K562 (cell line): ENCODE measurements at regions not wholly inside any gene's neighbourhood (a gene's known extent, or its start where the extent isn't known, plus 50 kb on each side); places are given as distances from the start of the nearest gene placed in this dataset.

Experiments
- ATAC-seq: fragments of 200-7000 bp; cut with Tn5 transposase; 3 replicates; pipeline ENCODE4 v1.9.1; 2020; ENCODE audit warnings: moderate library complexity
- BruUV-seq: library from RNA; stranded (reverse); fragments of 400-500 nt; replicated peaks from 2 replicates; lab custom pipeline; 2021; lab: Mats Ljungman, UMichigan
- CTCF ChIA-PET: fragments of 300-600 bp; formaldehyde crosslinking; extraction: SDS; loops from one replicate; lab custom pipeline; 2021; ENCODE audit warnings: low intra/inter-chr PET ratio; lab: Yijun Ruan, JAX
- POLR2A ChIA-PET: fragments of 300-600, 350-650 bp; sonication (Branson Sonifier 250); formaldehyde crosslinking; extraction: SDS; loops from one replicate; lab custom pipeline; 2021; ENCODE audit warnings: antibody characterized with exemption, inconsistent platforms; lab: Yijun Ruan, JAX
- DNase-seq, 4 experiments: peaks; one replicate each; pipeline versions ENCODE4 v3.0.0 to v3.0.0-alpha.2; 2011 to 2018; ENCODE audit warnings: low spot score in 3 of 4, mixed read lengths in 3 of 4; ENCODE audit errors: extremely low read depth in 1 of 4
- FAIRE-seq: peaks from 2 replicates; lab custom pipeline; 2011; peaks lifted over from hg19 to GRCh38; lab: Jason Lieb, UNC
- H2AFZ ChIP-seq: 2 replicates; pipeline ENCODE4 v1.6.0; 2011; ENCODE audit warnings: low read depth, low read length, control low read depth, inconsistent platforms
- H3K27ac ChIP-seq: fragments of 200-600 bp; 3 replicates; pipeline ENCODE4 v1.8.0; 2011; ENCODE audit warnings: low read depth, mild to moderate bottlenecking, control low read depth, inconsistent platforms, low read length, moderate library complexity, mixed read lengths; ENCODE audit errors: extremely low read depth
- H3K27me3 ChIP-seq, 2 experiments: fragments of 300-600 bp in 1 of 2; 2 replicates in 1 of 2; 3 replicates in 1 of 2; pipeline versions ENCODE4 v1.6.0 to v1.8.0; 2011; ENCODE audit warnings: inconsistent platforms in 2 of 2, low read length in 2 of 2, mild to moderate bottlenecking in 1 of 2, mixed read lengths in 1 of 2, moderate library complexity in 1 of 2; ENCODE audit not compliant: control insufficient read depth in 2 of 2, insufficient read depth in 2 of 2
- H3K36me3 ChIP-seq: fragments of 300-600 bp; 3 replicates; pipeline ENCODE4 v1.8.0; 2011; ENCODE audit warnings: mild to moderate bottlenecking, low read length, inconsistent platforms; ENCODE audit not compliant: control insufficient read depth, insufficient read depth
- H3K4me1 ChIP-seq, 2 experiments: fragments of 200-600 bp in 1 of 2; replicated peaks in 1 of 2; 2 replicates in 1 of 2; 3 replicates in 1 of 2; pipeline versions ENCODE4 v1.5.1 to v1.8.0; 2011; ENCODE audit warnings: inconsistent platforms in 2 of 2, low read length in 2 of 2, mild to moderate bottlenecking in 1 of 2, mixed read lengths in 1 of 2, moderate library complexity in 1 of 2; ENCODE audit not compliant: control insufficient read depth in 2 of 2, insufficient read depth in 2 of 2
- H3K4me2 ChIP-seq: 2 replicates; pipeline ENCODE4 v1.6.1; 2011; ENCODE audit warnings: low read length, control low read depth, inconsistent platforms, mixed read lengths; ENCODE audit not compliant: insufficient read depth
- H3K4me3 ChIP-seq: fragments of 200-600 bp; sonication (generic), shearing (Covaris generic); 2 replicates; pipeline ENCODE4 v1.5.1; 2016; ENCODE audit warnings: control low read depth, inconsistent platforms
- H3K79me2 ChIP-seq: fragments of 200-600 bp; 3 replicates; pipeline ENCODE4 v1.8.0; 2011; ENCODE audit warnings: low read length, inconsistent platforms; ENCODE audit not compliant: control insufficient read depth, insufficient read depth
- H3K9ac ChIP-seq, 2 experiments: 2 replicates each; pipeline versions ENCODE4 v1.6.0 to v1.6.1; 2011; ENCODE audit warnings: low read depth in 2 of 2, low read length in 2 of 2, control low read depth in 1 of 2, inconsistent platforms in 1 of 2, mild to moderate bottlenecking in 1 of 2, mixed read lengths in 1 of 2; ENCODE audit not compliant: insufficient read depth in 1 of 2
- H3K9me1 ChIP-seq: one replicate; pipeline ENCODE4 v1.6.0; 2011; ENCODE audit warnings: inconsistent platforms, mild to moderate bottlenecking, low read length, moderate library complexity; ENCODE audit not compliant: control insufficient read depth, insufficient read depth
- H3K9me3 ChIP-seq: replicated peaks from 2 replicates; pipeline ENCODE4 v1.5.1; 2011; ENCODE audit warnings: low read depth, low read length, inconsistent platforms; ENCODE audit not compliant: control insufficient read depth, insufficient read depth
- H4K20me1 ChIP-seq: replicated peaks from 2 replicates; pipeline ENCODE4 v1.6.1; 2011; ENCODE audit warnings: low read length, inconsistent platforms, mixed read lengths; ENCODE audit not compliant: control insufficient read depth, insufficient read depth
- MCM3 ChIP-seq: fragments of 450-650 bp; IDR thresholded peaks from 2 replicates; pipeline ENCODE4 v1.6.1; 2016
- POLR2B ChIP-seq: fragments of 450-650 bp; IDR thresholded peaks from 2 replicates; pipeline ENCODE4 v1.6.1; 2018; ENCODE audit warnings: low read depth; ENCODE audit not compliant: partially characterized antibody
- RFX7 ChIP-seq: fragments of 250-450 bp; sonication (Bioruptor Pico); IDR thresholded peaks from 2 replicates; pipeline ENCODE4 v1.5.1; 2021; ENCODE audit warnings: mild to moderate bottlenecking
- ZNF408 ChIP-seq: fragments of 250-450 bp; sonication (Bioruptor Pico); IDR thresholded peaks from 2 replicates; pipeline ENCODE4 v1.4.0; 2020; ENCODE audit warnings: low read depth, mild to moderate bottlenecking, moderate library complexity
- ZNF445 ChIP-seq: fragments of 250-450 bp; sonication (Bioruptor Pico); IDR thresholded peaks from 2 replicates; pipeline ENCODE4 v1.4.0; 2020; ENCODE audit warnings: low read depth, mild to moderate bottlenecking, moderate library complexity
- WGBS: fragments of 100-300 bp; shearing (Covaris generic); methylation state at CpG from one replicate; pipeline ENCODE4 v1.1.6; 2016; ENCODE audit warnings: low coverage, mixed read lengths; ENCODE audit not compliant: insufficient coverage; ENCODE audit errors: missing lambda C conversion rate; 5-methylcytosine and 5-hydroxymethylcytosine counted together
- in situ Hi-C: fragments of 300-500 bp; cut with MboI; formaldehyde crosslinking; loops from 4 replicates; pipeline ENCODE4 v1.15.0; 2018; ENCODE audit warnings: inconsistent platforms, mixed read lengths
- intact Hi-C: fragments of 100-400 bp; cut with micrococcal nuclease; formaldehyde crosslinking; loops from 2 replicates; pipeline ENCODE4 v1.14.2; 2022
- TF ChIP-seq, protein P1 (sequence below): fragments of 250-450 bp; sonication (Bioruptor Pico); IDR thresholded peaks from 2 replicates; pipeline ENCODE4 v1.8.0; 2022; ENCODE audit warnings: inconsistent platforms, mild to moderate bottlenecking, moderate library complexity, borderline replicate concordance
- TF ChIP-seq, protein P2 (sequence below): fragments of 450-650 bp; formaldehyde crosslinking; IDR thresholded peaks from 2 replicates; pipeline ENCODE4 v1.4.0; 2022; ENCODE audit warnings: mild to moderate bottlenecking, moderate library complexity
- TF ChIP-seq, protein P3 (sequence below), 2 experiments: fragments of 450-650 bp; IDR thresholded peaks; 2 replicates each; pipeline ENCODE4 v1.6.1; 2018; ENCODE audit warnings: mild to moderate bottlenecking in 2 of 2, low read depth in 1 of 2; ENCODE audit not compliant: partially characterized antibody in 2 of 2

DNA sequence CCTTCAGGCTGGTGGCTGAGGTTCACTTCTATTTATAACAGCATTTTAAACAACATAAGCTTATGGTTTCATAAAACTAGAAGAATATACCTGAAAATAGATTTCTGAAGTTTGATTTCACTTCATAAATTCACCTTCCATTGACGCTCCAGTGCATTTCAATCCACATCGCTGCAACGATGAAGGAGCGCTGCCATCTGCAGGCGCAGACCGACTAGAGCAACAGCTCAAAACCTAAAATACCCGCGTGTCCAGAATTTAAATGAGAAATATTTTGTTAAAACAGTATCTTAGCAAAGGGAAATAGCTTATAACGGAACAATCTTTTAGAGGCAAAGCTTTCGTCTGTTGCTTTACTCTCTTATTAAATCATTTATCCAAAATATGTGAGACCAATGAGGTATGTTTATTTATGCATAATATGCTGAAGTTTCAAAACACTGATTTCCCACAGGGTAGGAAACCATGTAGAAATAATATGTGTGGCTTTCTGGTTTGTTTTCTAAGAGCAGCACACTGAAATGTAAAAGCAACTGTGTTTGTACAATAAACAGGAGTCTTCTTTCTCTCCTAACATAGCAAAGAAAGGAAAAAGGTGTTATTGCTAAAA lies 816.4 kb upstream of the FRG1 start (continued):
- TF ChIP-seq, protein P1, sequence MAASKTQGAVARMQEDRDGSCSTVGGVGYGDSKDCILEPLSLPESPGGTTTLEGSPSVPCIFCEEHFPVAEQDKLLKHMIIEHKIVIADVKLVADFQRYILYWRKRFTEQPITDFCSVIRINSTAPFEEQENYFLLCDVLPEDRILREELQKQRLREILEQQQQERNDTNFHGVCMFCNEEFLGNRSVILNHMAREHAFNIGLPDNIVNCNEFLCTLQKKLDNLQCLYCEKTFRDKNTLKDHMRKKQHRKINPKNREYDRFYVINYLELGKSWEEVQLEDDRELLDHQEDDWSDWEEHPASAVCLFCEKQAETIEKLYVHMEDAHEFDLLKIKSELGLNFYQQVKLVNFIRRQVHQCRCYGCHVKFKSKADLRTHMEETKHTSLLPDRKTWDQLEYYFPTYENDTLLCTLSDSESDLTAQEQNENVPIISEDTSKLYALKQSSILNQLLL (CRISPR knock-in tag) = no peak
- TF ChIP-seq, protein P2, sequence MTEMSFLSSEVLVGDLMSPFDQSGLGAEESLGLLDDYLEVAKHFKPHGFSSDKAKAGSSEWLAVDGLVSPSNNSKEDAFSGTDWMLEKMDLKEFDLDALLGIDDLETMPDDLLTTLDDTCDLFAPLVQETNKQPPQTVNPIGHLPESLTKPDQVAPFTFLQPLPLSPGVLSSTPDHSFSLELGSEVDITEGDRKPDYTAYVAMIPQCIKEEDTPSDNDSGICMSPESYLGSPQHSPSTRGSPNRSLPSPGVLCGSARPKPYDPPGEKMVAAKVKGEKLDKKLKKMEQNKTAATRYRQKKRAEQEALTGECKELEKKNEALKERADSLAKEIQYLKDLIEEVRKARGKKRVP (CRISPR knock-in tag) = no peak
- no peak for TF ChIP-seq ZNF445 (CRISPR knock-in tag)
- TF ChIP-seq MCM3 = no peak

DNA sequence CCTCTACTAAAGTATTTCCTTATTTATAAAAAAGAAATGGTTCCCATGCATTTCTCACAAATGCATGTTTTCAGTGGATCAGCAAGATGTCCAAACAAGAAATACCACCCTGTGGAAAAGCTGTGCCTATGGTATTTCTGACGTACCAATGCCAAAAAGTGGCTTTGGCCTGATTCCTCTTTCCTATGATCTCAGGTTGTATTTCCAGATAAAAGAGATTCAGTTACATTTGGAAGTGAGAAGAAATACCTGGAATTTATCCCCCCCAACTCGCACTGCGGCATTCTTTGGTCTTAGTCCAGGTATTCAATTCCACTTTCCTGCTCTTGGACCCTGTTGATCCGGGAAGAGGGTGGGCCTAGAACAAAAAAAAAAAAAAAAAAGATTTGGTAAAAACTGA lies 815.9 kb upstream of the FRG1 start:
- H3K36me3 ChIP-seq = no peaks in the 10 kb centered on the region
- H3K4me2 ChIP-seq = no peak overlapping the region
- H3K9me1 ChIP-seq = no peaks in the 10 kb centered on the region
- H3K27ac ChIP-seq = no peak overlapping the region
- intact Hi-C loops (no loop called here), in situ Hi-C loops (no loop called here)
- POLR2A ChIA-PET = no interaction called here
- H3K27me3 ChIP-seq = no peaks in the 10 kb centered on the region
- H3K4me1 ChIP-seq = no peaks in the 10 kb centered on the region
- TF ChIP-seq POLR2B (no peak), RFX7 (CRISPR knock-in tag) (no peak), ZNF408 (CRISPR knock-in tag) (no peak)
- TF ChIP-seq, protein P3, sequence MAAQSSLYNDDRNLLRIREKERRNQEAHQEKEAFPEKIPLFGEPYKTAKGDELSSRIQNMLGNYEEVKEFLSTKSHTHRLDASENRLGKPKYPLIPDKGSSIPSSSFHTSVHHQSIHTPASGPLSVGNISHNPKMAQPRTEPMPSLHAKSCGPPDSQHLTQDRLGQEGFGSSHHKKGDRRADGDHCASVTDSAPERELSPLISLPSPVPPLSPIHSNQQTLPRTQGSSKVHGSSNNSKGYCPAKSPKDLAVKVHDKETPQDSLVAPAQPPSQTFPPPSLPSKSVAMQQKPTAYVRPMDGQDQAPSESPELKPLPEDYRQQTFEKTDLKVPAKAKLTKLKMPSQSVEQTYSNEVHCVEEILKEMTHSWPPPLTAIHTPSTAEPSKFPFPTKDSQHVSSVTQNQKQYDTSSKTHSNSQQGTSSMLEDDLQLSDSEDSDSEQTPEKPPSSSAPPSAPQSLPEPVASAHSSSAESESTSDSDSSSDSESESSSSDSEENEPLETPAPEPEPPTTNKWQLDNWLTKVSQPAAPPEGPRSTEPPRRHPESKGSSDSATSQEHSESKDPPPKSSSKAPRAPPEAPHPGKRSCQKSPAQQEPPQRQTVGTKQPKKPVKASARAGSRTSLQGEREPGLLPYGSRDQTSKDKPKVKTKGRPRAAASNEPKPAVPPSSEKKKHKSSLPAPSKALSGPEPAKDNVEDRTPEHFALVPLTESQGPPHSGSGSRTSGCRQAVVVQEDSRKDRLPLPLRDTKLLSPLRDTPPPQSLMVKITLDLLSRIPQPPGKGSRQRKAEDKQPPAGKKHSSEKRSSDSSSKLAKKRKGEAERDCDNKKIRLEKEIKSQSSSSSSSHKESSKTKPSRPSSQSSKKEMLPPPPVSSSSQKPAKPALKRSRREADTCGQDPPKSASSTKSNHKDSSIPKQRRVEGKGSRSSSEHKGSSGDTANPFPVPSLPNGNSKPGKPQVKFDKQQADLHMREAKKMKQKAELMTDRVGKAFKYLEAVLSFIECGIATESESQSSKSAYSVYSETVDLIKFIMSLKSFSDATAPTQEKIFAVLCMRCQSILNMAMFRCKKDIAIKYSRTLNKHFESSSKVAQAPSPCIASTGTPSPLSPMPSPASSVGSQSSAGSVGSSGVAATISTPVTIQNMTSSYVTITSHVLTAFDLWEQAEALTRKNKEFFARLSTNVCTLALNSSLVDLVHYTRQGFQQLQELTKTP (IDR thresholded peaks at IDR 0.05; ENCODE audit: low read depth in 1 of 2, partially characterized antibody in 2 of 2) = no peak
- WGBS = 0% methylated on average over 4 of the region's 4 CpGs
- H3K9ac ChIP-seq = no peak overlapping the region
- CTCF ChIA-PET = no interaction called here
- no peak overlapping the region for H3K4me3 ChIP-seq
- no peak for DNase-seq
- no peak for ATAC-seq
- no TSS peak for BruUV-seq
- H2AFZ ChIP-seq = no peak overlapping the region
- H3K9me3 ChIP-seq = no peaks in the 10 kb centered on the region
- no peak for FAIRE-seq
- no peaks in the 10 kb centered on the region for H3K79me2 ChIP-seq
- H4K20me1 ChIP-seq = no peaks in the 10 kb centered on the region
